GM19467 (cell line): ENCODE measurements at regions not wholly inside any gene's neighbourhood (a gene's known extent, or its start where the extent isn't known, plus 50 kb on each side); places are given as distances from the start of the nearest gene placed in this dataset.
"Not testable (repeated sequence)": the region's sequence is repeated elsewhere in the genome, so short reads cannot be mapped to it uniquely, and the experiment has no call there.

Source experiments
- ATAC-seq: cut with Tn5 transposase; IDR thresholded peaks from one replicate; pipeline ENCODE4 v1.9.1; 2021; ENCODE audit warnings: mild to moderate bottlenecking, moderate library complexity; ENCODE audit not compliant: unreplicated experiment

DNA sequence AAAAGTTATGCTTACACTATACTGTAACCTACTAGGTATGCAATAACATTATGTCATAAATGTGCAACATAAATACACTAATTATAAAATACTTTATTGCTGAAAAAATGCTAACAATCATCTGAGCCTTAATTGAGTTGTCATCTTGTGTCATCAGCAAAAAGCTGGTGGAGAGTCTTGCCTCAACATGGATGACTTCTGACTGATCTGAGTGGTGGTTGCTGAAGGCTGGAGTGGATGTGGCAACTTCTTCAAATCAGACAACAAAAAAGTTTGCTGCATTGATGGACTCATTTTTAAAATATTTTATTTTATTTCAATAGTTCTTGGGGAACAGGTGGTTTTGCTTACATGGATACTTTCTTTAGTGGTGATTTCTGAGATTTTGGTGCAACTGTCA is 93.9 kb upstream of the AMN1 start:
- ATAC-seq = no peak

DNA sequence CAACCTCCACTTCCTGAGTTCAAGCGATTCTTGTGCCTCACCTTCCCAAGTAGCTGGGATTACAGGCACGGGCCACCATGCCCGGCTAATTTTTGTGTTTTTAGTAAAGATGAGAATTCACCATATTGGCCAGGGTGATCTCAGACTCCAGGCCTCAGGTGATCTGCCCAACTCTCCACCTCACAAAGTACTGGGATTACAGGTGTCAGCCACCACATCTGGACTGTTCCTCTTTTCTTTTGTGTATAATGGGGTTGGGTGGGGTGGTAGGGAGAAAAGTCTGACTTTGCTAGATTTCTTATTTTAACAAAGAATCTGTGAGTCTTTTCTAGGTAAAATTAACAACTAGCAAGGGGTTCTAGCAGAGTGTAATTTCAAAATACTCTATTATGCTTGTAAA is 92.7 kb upstream of the AMN1 start:
- no peak for ATAC-seq

DNA sequence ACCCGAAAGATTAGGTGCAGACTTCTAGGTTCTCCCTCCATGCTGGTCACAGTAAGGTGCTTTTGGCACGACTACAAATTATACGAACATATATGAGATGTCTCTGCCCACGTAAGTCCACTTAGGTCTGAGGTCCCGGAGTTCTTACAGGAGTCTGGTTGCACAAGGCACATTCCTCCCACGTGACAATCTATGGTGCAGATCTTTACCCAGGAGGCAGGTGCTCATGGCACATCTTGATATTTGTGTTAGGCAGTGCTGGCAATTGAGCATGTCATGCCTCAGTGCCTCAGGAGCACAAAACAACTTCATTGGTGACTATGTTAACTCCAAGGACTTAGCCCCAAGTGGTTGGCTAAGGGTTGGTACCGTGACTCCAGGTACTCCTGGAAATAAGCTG is 92.0 kb upstream of the AMN1 start:
- ATAC-seq = no peak

DNA sequence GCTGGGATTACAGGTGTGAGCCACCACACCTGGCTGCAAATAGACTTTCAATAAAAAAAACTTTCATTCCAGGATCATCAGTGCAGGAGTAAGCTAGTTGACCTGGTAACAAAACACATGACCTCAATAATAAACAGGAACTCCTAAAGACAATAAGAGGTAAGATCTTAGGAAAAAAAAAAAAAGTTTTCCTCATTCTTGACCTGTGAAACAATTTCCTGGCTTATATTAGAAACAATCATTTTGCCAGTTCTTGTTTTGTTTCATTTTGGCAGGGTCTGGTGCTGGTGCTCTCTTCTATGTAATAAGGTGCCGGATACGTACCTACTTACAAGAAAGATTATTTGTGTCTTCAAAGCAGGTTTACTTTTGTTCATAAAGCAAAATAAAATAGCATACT is 90.6 kb upstream of the AMN1 start:
- ATAC-seq = no peak

DNA sequence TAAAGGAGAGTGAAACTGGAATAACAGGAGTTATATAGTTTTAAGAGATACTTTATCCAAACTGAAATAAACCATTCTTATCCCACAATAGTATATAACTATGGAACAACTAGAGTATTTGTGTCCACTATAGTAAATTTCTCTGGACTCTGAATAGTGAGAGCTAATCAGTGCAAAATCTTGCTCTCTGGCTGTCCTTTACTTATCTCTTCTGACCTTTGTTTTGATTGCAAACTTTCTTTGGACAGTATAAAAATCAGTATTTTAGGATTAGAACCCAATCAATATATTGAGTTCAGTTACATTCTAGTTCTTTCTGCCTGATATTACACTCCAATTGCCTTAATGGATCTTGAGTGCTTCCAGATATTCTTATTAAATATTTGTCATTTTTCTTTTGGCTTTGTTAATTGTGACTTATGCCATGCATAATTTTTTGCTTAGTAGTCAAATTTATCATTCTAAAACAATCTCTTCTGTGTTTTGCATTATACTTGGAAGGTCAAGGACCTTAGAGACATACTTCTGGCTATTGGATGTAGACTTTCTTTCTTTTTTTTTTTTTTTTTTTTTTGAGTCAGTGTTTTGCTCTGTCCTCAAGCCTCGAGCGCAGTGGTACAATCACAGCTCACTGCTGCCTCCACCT is 89.9 kb upstream of the AMN1 start:
- ATAC-seq = no peak

DNA sequence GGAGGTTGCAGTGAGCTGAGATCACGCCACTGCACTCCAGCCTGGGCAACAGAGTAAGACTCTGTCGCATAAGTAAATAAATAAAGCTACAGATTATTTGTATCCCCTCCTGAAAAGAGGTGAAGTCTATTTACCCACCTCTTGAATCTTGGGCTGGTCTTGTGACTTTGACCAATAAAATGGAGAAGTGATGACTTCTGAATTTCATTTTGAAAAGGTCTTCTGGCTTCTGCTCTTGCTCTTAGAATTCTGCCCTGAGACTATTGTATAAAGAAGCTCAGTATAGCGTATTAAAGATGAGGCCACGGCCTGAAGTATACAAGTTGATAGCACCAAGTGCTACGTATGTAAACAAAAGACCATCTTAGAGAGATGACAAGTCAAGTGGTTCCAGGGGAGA is 88.3 kb upstream of the AMN1 start:
- ATAC-seq = no peak

DNA sequence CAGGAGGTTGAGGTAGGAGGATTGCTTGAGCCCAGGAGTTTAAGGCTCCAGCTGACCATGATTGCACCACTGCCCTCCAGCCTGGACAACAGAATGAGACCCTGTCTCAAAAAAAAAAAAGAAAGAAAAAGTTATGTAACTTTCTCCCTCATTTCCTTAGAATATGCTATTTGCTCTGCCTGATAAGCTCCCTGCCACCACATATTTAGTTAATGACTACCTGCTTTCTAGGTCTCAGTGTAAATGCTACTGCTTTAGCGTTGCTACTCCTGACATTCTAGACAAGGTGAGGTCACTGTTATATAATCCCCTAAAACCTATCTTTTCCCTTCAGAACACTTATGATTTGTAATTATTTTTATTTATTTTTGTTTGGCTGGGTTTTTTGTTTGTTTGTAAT is 86.3 kb upstream of the AMN1 start:
- no peak for ATAC-seq

DNA sequence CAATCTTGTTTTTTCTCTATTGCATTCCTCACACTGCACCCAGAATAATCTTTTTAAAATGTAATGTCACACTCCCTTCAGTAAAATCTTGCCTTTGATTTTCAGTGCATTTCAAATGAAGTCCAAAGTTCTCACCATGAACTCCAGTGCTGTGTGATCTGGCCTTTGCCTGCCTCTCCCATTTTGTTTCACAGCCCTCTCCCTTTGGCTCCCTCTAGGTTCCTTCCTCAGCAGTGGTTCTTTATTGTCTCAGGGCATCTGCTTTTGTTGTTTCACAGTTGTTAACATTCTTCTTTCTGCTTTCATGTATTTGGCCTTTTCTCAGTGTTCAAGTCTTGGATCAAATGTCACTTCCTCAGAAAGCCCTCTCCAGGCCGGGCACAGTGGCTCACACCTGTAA is 84.5 kb upstream of the AMN1 start:
- ATAC-seq = no peak

DNA sequence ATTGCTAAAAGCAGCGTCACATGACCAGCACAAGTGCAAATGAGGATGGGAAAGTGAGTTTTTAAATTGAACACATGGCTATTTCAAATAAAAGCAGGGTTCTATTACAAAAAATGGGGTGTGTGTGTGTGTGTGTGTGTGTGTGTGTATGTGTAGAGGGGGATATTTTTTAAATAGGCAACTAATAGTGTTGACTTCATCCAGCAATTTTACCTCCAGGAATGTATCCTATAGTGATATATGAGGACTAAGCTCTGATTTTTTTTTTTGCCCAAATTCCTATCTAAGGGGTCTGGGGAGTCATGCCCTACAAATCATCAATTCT is 78.9 kb upstream of the AMN1 start:
- ATAC-seq = no peak

DNA sequence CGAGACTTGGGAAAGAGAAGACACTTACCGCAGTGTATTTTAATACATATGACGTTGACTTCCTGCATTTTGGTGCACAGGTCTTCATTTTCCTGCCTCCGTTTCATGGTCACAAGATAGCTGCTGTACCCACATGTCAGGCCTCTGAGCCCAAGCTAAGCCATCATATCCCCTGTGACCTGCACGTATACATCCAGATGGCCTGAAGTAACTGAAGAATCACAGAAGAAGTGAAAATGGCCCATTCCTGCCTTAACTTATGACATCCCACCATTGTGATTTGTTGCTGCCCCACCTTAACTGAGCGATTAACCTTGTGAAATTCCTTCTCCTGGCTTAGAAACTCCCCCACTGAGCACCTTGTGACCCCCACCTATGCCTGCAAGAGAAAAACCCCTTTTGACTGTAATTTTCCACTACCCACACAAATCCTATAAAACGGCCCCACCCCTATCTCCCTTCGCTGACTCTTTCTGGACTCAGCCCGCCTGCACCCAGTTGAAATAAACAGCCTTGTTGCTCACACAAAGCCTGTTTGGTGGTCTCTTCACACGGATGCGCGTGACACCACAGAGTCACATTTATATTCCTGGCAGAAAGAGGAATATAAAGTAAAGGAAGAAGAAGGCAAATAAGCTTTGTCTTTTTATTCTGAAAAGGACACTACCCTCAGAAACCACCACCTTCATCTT is 78.4 kb upstream of the AMN1 start:
- ATAC-seq = not testable (repeated sequence)

DNA sequence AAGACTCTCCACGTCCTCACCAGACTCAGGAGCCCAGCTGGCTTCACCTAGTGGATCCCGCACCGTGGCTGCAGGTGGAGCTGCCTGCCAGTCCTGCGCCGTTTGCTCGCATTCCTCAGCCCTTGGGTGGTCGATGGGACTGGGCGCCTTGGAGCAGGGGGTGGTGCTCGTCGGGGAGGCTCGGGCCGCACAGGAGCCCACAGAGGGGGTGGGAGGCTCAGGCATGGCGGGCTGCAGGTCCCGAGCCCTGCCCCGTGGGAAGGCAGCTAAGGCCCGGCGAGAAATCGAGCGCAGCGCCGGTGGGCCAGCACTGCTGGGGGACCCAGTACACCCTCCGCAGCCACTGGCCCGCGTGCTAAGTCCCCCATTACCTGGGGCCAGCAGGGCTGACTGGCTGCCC is 76.9 kb upstream of the AMN1 start:
- ATAC-seq = not testable (repeated sequence)

DNA sequence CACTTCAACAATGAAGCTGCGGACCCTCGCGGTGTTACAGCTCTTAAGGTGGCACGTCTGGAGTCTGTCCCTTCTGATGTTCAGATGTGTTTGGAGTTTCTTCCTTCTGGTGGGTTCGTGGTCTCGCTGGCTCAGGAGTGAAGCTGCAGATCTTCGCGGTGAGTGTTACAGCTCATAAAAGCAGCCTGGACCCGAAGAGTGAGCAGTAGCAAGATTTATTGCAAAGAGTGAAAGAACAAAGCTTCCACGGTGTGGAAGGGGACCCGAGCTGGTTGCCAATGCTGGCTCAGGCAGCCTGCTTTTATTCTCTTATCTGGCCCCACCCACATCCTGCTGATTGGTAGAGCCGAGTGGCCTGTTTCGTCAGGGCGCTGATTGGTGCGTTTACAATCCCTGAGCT is 75.9 kb upstream of the AMN1 start:
- not testable (repeated sequence) for ATAC-seq

DNA sequence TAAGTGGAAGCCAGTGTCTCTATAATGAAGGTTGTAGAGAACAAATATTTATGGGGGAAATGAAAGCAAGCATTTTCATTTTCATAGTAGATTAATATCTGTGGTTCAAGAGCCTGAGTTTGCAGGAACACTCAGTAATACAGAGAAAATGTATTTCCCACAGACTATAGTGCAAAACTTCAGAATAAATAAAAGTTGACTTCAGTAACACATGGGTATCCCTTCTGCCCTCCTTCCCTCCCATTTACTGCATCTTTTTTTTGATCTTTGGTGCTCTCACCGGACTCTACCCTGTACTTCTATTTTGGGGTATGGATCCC is 75.3 kb upstream of the AMN1 start:
- no peak for ATAC-seq

DNA sequence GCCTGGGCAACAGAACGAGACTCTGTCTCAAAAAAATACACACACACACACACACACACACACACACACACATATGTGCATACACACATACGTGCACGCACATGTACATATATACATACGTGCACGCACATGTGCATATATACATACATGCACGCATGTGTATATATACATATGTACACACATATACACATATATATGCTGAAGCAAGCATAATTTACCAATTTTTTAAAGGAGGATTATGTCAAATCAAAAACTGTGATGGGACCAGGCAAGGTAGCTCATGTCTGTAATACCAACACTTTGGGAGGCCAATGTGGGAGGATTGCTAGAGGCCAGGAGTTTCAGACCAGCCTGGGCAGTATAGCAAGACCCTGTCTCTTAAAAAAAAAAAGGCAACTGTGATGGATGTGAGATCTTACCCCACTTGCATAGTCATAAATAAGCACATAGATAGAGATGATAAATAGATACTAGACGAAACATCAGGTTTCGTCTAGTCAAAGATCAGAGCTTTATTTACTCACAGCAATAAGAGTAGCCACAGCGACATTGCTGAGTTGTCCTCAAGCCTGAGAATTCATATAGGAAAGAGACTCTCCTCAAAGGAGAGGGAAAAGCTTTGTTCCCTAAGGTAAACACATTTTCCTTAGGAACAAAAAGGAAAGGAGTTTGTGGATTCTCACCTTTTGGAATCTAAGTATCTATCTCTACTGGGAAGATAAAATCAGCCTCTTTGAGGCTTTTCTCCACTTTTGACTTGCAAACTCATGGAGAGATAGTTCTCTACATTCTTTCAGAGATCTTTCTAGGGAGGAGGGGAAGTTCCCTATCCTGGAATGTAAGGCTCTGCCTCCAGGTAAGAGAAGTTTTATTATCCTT is 74.7 kb upstream of the AMN1 start:
- ATAC-seq = no peak

DNA sequence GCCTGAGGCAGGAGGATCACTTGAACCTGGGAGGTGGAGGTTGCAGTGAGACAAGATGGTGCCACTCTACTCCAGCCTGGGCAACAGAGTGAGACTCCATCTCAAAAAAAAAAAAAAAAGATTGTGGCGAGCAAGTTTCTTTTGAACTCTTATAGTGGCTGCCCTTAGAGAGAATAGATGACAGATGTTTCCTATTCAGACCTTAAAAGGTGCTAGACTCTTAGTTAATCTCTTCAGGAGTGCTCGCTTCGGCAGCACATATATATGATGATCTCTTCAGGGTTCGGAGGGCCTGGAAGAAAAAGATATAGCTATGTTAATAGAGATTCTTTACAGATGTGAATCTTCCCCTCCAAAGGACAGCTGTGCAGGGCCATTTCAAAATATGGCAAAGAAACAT is 73.1 kb upstream of the AMN1 start:
- ATAC-seq = no peak

DNA sequence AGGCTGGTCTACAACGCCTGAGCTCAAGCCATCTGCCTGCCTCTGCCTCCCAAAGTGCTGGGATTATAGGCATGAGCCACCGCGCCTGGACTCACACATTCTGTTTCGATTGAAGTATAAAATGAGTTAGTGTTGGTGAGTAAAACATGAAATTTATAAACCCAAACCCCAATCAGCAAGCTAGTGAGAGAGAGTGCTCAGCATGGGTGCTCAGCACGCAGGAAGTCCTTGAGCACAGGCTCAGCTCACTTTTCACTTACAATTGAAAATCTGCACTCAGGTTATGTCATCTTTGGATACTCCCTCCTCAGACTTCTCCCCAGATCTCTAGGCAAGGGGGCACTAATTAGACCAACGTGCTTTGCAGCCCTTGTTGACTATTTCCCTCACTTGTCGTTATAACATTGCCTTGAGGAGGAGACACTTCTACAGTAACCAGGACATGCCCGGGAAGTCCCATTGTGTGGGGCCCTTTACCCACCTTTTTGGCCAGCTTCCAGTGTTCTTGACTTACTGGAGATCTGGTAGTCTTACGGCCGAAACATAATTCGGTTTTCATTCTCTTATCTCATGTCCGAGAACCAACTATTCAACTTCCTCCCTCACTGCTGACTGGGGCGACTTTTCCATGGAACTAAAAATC is 68.5 kb upstream of the AMN1 start:
- no peak for ATAC-seq

DNA sequence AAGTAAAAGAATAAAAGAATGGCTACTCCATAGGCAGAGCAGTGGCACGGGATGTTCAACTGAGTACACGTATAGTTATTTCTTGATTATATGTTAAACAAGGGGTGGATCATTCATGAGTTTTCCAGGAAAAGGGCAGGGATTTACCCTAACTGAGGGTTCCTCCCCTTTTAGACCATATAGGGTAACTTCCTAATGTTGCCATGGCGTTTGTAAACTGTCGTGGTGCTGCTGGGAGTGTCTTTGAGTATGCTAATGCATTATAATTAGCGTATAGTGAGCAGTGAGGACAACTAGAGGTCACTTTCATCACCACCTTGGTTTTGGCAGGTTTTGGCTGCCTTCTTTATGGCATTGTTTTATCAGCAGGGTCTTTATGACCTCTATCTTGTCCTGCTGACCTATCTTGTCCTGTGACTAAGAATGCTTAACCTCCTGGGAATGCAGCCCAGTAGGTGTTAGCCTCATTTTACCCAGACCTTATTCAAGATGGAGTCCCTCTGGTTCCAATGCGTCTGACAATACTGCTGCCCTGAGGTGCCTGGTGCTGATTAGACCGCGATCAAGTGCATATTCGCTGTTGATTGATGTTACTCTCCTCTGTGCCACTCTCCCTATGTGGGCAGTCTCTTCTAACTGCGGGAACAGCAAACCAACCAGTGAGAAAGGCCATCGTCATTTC is 67.6 kb upstream of the AMN1 start:
- ATAC-seq = no peak

DNA sequence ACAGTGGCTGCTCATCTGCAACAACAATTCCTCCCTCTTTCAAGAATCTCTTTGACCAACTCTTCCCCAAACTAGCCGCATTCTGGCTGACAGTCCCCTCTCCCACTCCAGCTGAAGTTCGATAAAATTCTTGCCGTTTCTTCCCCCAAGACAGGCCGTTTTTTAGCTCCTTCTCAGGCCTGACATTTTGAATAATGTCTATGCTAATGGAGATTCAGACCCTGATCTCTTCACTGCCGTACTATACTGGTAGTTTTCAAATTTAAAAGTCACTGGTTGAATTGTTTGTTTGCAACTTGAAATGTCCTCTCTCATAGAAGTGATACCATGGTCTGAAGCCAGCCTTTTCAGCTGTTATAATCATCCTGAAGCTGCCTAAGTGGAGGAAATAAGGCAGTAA is 65.9 kb upstream of the AMN1 start:
- no peak for ATAC-seq

DNA sequence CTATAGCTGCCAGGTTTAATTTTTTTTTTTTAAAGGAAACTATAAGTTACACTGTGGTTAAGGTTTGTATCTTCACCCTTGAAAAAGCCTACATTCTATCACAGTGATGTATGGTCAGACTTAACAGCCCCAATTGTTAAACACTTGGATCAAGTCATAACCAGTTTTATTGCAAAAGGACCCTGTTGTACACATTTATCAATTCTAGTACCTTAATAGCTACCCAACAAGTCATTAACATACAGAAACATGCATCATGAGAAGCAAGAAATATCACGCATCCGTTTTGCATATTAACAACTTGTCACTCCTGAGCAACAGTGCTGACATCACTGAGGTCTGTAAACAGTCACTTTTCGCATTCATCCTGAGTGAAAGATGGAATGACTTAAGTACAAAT is 62.4 kb upstream of the AMN1 start:
- not testable (repeated sequence) for ATAC-seq

DNA sequence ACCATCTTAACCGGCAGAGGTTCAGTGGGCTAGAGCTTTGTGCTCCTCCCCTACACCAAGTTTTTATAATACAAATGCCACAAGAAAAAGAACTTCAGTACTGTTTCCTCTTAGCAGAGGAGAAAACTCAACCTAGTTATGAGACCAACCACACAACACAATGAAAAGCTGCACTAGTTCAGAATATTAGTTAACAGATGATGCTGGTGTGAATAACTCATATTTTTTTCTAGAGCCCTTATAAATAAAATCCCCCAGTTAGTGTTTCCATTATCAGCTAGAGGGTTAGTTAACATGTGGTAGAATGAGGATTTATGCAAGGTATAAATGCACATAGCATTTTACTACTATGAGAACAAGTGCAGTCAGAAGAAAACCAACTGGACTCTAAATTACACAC is 61.9 kb upstream of the AMN1 start:
- no peak for ATAC-seq

DNA sequence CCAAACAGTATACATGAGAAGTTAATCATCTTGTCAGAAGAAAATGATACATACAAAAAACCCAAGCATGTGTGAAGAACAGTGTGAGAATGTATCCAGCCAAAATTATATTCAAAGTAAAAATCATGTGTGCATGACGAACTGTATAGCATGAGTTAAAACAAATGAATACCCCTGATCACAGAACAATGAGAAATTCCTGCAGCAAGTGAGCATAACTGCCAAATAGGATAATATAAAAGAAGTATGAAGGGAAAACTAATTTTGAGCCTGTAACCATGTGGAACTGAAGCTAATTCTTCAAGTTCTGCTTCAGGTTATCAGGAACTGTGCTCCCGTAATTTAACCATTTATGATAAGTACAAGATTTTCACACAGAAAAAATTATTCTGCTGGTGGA is 56.5 kb upstream of the AMN1 start:
- ATAC-seq = no peak
